GM23338 (cell line): ENCODE measurements at regions not wholly inside any gene's neighbourhood (a gene's known extent, or its start where the extent isn't known, plus 50 kb on each side); places are given as distances from the start of the nearest gene placed in this dataset.

Experiments used
- ATAC-seq: fragments of 200-7000 bp; cut with Tn5 transposase; 3 replicates; pipeline ENCODE4 v1.9.1; 2020
- DNase-seq: peaks from one replicate; pipeline ENCODE4 v3.0.0-alpha.2; 2015; ENCODE audit warnings: low spot score
- H2AFZ ChIP-seq: fragments of 200-600 bp; sonication (generic); 2 replicates; pipeline ENCODE4 v1.8.0; 2016; ENCODE audit warnings: antibody characterized with exemption, mild to moderate bottlenecking, moderate library complexity
- H3F3A ChIP-seq: fragments of 200-600 bp; sonication (generic); replicated peaks from 2 replicates; pipeline ENCODE4 v1.8.0; 2017; ENCODE audit warnings: antibody characterized with exemption, mixed run types, low read depth
- H3K27ac ChIP-seq: fragments of 200-600 bp; sonication (generic); 2 replicates; pipeline ENCODE4 v1.6.1; 2016; ENCODE audit warnings: low read depth
- H3K27me3 ChIP-seq: fragments of 200-600 bp; sonication (generic); 2 replicates; pipeline ENCODE4 v1.8.0; 2016; ENCODE audit warnings: mild to moderate bottlenecking, mixed run types, moderate library complexity; ENCODE audit not compliant: insufficient read depth
- H3K36me3 ChIP-seq: fragments of 200-600 bp; sonication (generic); 2 replicates; pipeline ENCODE4 v1.8.0; 2016; ENCODE audit warnings: mild to moderate bottlenecking; ENCODE audit not compliant: insufficient read depth
- H3K4me1 ChIP-seq: fragments of 200-600 bp; sonication (generic); 2 replicates; pipeline ENCODE4 v1.8.0; 2016; ENCODE audit warnings: mild to moderate bottlenecking, moderate library complexity; ENCODE audit not compliant: insufficient read depth
- H3K4me2 ChIP-seq: fragments of 200-600 bp; sonication (generic); 2 replicates; pipeline ENCODE4 v1.7.1; 2017; ENCODE audit warnings: mixed run types
- H3K4me3 ChIP-seq: fragments of 200-600 bp; sonication (generic); 2 replicates; pipeline ENCODE4 v1.6.1; 2016; ENCODE audit warnings: mixed run types
- H3K79me2 ChIP-seq: fragments of 200-600 bp; sonication (generic); replicated peaks from 2 replicates; pipeline ENCODE4 v1.8.0; 2017; ENCODE audit warnings: mild to moderate bottlenecking; ENCODE audit not compliant: insufficient read depth
- H3K9me2 ChIP-seq: fragments of 200-600 bp; sonication (generic); 2 replicates; pipeline ENCODE4 v1.8.0; 2017; ENCODE audit not compliant: insufficient read depth
- H4K20me1 ChIP-seq: fragments of 200-600 bp; sonication (generic); replicated peaks from 2 replicates; pipeline ENCODE4 v1.8.0; 2017; ENCODE audit warnings: mild to moderate bottlenecking; ENCODE audit not compliant: insufficient read depth
- H3K27ac Mint-ChIP-seq: 2 replicates; pipeline ENCODE4 v1.8.0; 2020; ENCODE audit warnings: inconsistent platforms, mild to moderate bottlenecking, moderate library complexity, mixed read lengths
- H3K27me3 Mint-ChIP-seq: 3 replicates; pipeline ENCODE4 v1.8.0; 2022; ENCODE audit warnings: low read depth, mild to moderate bottlenecking, moderate library complexity, mixed read lengths, inconsistent platforms; ENCODE audit not compliant: insufficient read depth, poor library complexity
- H3K36me3 Mint-ChIP-seq: 3 replicates; pipeline ENCODE4 v1.8.0; 2021; ENCODE audit warnings: low read depth, mild to moderate bottlenecking, inconsistent platforms, moderate library complexity, mixed read lengths
- H3K4me1 Mint-ChIP-seq: 3 replicates; pipeline ENCODE4 v1.8.0; 2020; ENCODE audit warnings: mild to moderate bottlenecking, inconsistent platforms, mixed read lengths
- H3K4me3 Mint-ChIP-seq: 3 replicates; pipeline ENCODE4 v1.8.0; 2021; ENCODE audit warnings: moderate library complexity, mild to moderate bottlenecking, inconsistent platforms, mixed read lengths
- H3K9me3 Mint-ChIP-seq: 3 replicates; pipeline ENCODE4 v1.8.0; 2020; ENCODE audit warnings: moderate library complexity, mild to moderate bottlenecking, inconsistent platforms, mixed read lengths
- CREB1 ChIP-seq: fragments of 250-450 bp; sonication (Bioruptor Pico); IDR thresholded peaks from 2 replicates; pipeline ENCODE4 v1.5.0; 2020; ENCODE audit warnings: low read depth, mild to moderate bottlenecking, moderate library complexity
- JUNB ChIP-seq: IDR thresholded peaks from one replicate; pipeline ENCODE4 v1.6.1; 2016; ENCODE audit warnings: antibody characterized with exemption; ENCODE audit not compliant: unreplicated experiment
- NANOG ChIP-seq: IDR thresholded peaks from 2 replicates; pipeline ENCODE4 v1.6.1; 2016; ENCODE audit warnings: antibody characterized with exemption, borderline replicate concordance
- TF ChIP-seq, protein P1 (sequence below): fragments of 250-450 bp; sonication (Bioruptor Pico); IDR thresholded peaks from 2 replicates; pipeline ENCODE4 v1.5.0; 2020; ENCODE audit warnings: mild to moderate bottlenecking, moderate library complexity
- TF ChIP-seq, protein P2 (sequence below): IDR thresholded peaks from one replicate; pipeline ENCODE4 v1.6.1; 2018; ENCODE audit warnings: antibody characterized with exemption; ENCODE audit not compliant: unreplicated experiment
- TF ChIP-seq, protein P3 (sequence below): IDR thresholded peaks from 2 replicates; pipeline ENCODE4 v1.6.1; 2016; ENCODE audit warnings: antibody characterized with exemption

DNA sequence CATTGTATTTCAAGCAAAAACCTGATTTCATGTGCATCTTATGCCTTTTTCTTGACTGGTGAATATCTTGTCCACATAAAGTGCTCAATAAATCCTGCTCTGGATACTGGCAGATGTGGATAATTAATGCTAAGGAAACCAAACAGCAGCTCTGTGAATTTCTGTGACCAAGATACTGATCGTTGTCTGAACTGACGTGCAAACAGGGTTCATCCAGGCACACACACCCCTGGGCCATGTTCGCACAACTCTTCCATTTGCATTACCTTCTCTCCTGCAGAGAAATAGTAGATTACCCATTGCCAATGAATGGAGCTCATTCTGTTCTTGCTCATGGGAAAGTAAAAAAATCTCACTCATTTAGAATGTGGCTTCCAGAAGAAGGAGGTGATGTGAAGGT, 316.2 kb upstream of the TRIB2 start (continued):
- TF ChIP-seq, protein P1, sequence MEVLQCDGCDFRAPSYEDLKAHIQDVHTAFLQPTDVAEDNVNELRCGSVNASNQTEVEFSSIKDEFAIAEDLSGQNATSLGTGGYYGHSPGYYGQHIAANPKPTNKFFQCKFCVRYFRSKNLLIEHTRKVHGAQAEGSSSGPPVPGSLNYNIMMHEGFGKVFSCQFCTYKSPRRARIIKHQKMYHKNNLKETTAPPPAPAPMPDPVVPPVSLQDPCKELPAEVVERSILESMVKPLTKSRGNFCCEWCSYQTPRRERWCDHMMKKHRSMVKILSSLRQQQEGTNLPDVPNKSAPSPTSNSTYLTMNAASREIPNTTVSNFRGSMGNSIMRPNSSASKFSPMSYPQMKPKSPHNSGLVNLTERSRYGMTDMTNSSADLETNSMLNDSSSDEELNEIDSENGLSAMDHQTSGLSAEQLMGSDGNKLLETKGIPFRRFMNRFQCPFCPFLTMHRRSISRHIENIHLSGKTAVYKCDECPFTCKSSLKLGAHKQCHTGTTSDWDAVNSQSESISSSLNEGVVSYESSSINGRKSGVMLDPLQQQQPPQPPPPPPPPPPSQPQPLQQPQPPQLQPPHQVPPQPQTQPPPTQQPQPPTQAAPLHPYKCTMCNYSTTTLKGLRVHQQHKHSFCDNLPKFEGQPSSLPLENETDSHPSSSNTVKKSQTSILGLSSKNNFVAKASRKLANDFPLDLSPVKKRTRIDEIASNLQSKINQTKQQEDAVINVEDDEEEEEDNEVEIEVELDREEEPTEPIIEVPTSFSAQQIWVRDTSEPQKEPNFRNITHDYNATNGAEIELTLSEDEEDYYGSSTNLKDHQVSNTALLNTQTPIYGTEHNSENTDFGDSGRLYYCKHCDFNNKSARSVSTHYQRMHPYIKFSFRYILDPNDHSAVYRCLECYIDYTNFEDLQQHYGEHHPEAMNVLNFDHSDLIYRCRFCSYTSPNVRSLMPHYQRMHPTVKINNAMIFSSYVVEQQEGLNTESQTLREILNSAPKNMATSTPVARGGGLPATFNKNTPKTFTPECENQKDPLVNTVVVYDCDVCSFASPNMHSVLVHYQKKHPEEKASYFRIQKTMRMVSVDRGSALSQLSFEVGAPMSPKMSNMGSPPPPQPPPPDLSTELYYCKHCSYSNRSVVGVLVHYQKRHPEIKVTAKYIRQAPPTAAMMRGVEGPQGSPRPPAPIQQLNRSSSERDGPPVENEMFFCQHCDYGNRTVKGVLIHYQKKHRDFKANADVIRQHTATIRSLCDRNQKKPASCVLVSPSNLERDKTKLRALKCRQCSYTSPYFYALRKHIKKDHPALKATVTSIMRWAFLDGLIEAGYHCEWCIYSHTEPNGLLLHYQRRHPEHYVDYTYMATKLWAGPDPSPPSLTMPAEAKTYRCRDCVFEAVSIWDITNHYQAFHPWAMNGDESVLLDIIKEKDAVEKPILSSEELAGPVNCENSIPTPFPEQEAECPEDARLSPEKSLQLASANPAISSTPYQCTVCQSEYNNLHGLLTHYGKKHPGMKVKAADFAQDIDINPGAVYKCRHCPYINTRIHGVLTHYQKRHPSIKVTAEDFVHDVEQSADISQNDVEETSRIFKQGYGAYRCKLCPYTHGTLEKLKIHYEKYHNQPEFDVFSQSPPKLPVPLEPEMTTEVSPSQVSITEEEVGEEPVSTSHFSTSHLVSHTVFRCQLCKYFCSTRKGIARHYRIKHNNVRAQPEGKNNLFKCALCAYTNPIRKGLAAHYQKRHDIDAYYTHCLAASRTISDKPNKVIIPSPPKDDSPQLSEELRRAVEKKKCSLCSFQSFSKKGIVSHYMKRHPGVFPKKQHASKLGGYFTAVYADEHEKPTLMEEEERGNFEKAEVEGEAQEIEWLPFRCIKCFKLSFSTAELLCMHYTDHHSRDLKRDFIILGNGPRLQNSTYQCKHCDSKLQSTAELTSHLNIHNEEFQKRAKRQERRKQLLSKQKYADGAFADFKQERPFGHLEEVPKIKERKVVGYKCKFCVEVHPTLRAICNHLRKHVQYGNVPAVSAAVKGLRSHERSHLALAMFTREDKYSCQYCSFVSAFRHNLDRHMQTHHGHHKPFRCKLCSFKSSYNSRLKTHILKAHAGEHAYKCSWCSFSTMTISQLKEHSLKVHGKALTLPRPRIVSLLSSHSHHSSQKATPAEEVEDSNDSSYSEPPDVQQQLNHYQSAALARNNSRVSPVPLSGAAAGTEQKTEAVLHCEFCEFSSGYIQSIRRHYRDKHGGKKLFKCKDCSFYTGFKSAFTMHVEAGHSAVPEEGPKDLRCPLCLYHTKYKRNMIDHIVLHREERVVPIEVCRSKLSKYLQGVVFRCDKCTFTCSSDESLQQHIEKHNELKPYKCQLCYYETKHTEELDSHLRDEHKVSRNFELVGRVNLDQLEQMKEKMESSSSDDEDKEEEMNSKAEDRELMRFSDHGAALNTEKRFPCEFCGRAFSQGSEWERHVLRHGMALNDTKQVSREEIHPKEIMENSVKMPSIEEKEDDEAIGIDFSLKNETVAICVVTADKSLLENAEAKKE (CRISPR knock-in tag) = no peak

DNA sequence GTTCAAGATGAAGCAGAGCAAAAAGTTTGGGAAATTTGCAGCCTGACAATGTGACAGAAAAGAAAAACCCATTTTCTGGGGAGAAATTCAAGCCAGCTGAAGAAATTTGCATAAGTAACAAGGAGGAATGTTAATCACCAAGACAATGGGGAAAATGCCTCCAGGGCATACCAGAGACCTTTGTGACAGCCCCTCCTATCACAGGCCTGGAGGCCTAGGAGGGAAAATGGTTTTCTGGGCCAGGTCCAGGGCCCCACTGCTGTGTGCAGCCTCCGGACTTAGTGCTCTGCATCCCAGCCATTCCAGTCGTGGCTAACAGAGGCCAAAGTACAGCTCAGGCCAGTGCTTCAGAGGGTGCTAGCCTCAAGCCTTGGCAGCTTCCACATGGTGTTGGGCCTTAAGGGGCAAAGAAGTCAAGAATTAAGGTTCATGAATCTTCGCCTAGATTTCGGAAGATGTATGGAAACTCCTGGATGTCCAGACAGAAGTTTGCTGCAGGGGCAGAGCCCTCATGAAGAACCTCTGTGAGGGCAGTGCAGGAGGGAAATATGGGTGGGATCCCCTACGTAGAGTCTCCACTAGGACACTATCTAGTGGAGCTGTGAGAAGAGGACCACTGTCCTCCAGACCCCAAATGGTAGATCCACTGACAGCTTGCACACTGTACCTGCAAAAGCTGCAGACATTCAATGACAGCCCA, 314.1 kb upstream of the TRIB2 start:
- H3K4me2 ChIP-seq = no peak overlapping the region
- no peak overlapping the region for H3K4me3 ChIP-seq
- Mint-ChIP-seq H3K27me3 (peaks cover 8% of the 10 kb centered on the region), H3K27ac (no peak overlapping the region), H3K4me1 (peaks cover 17% of the 10 kb centered on the region), H3K36me3 (peaks cover 29% of the 10 kb centered on the region), H3K4me3 (no peak overlapping the region), H3K9me3 (peaks cover 36% of the 10 kb centered on the region)
- H3K9me2 ChIP-seq = peaks cover 6% of the 10 kb centered on the region
- no peak for ATAC-seq
- H4K20me1 ChIP-seq = no peaks in the 10 kb centered on the region; the same call in 1 of the 2 replicates
- H3K27me3 ChIP-seq = peaks cover 21% of the 10 kb centered on the region; the same call in 1 of the 2 replicates
- no peaks in the 10 kb centered on the region for H3F3A ChIP-seq
- peak; percentile 59 for DNase-seq
- no peaks in the 10 kb centered on the region for H3K79me2 ChIP-seq
- no peak overlapping the region for H2AFZ ChIP-seq
- peaks cover 12% of the 10 kb centered on the region; the same call in 1 of the 2 replicates for H3K36me3 ChIP-seq
- H3K27ac ChIP-seq = no peak overlapping the region
- peaks cover 20% of the 10 kb centered on the region for H3K4me1 ChIP-seq
- TF ChIP-seq JUNB = no peak
- TF ChIP-seq, protein P2, sequence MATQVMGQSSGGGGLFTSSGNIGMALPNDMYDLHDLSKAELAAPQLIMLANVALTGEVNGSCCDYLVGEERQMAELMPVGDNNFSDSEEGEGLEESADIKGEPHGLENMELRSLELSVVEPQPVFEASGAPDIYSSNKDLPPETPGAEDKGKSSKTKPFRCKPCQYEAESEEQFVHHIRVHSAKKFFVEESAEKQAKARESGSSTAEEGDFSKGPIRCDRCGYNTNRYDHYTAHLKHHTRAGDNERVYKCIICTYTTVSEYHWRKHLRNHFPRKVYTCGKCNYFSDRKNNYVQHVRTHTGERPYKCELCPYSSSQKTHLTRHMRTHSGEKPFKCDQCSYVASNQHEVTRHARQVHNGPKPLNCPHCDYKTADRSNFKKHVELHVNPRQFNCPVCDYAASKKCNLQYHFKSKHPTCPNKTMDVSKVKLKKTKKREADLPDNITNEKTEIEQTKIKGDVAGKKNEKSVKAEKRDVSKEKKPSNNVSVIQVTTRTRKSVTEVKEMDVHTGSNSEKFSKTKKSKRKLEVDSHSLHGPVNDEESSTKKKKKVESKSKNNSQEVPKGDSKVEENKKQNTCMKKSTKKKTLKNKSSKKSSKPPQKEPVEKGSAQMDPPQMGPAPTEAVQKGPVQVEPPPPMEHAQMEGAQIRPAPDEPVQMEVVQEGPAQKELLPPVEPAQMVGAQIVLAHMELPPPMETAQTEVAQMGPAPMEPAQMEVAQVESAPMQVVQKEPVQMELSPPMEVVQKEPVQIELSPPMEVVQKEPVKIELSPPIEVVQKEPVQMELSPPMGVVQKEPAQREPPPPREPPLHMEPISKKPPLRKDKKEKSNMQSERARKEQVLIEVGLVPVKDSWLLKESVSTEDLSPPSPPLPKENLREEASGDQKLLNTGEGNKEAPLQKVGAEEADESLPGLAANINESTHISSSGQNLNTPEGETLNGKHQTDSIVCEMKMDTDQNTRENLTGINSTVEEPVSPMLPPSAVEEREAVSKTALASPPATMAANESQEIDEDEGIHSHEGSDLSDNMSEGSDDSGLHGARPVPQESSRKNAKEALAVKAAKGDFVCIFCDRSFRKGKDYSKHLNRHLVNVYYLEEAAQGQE = no peak
- no peak for TF ChIP-seq CREB1 (CRISPR knock-in tag)
- TF ChIP-seq, protein P3, sequence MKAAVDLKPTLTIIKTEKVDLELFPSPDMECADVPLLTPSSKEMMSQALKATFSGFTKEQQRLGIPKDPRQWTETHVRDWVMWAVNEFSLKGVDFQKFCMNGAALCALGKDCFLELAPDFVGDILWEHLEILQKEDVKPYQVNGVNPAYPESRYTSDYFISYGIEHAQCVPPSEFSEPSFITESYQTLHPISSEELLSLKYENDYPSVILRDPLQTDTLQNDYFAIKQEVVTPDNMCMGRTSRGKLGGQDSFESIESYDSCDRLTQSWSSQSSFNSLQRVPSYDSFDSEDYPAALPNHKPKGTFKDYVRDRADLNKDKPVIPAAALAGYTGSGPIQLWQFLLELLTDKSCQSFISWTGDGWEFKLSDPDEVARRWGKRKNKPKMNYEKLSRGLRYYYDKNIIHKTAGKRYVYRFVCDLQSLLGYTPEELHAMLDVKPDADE = no peak
- no peak for TF ChIP-seq NANOG
